ENCODE measurements at regions not wholly inside any gene's neighbourhood (a gene's known extent, or its start where the extent isn't known, plus 50 kb on each side); places are given as distances from the start of the nearest gene placed in this dataset.
"Not testable (repeated sequence)": the region's sequence is repeated elsewhere in the genome, so short reads cannot be mapped to it uniquely, and the experiment has no call there.

DNA sequence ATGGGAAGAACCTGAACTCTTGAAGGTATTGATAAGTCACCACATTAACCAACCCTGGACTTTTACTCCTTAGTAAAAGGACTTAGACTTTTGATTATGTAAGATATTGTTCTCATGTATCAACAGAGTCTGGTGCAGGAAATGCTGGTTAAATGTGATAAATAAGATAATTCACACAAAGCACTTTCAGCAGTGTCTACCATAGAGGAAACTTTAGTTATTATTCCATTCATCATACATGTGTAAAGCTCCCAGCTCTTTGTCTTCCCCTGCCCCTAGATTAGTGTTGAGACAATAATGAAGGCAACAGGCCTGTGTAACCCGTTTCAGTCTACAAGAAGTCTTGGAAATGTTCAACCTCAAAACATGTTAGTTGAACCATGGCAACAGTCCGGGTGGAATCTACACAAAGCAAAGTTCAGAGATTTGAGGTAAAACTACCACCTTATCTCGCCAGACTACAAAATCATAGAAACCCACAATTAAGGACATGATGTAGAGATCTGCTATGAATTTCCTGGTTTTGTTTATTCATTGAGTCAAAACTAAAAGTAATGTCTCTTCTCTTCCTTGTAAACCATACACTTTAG is 109.9 kb upstream of the ADO start:
- H3K27me3 ChIP-seq (ENCODE audit: low read depth), result no peaks in the 10 kb centered on the region
- intact Hi-C loops (cut with micrococcal nuclease), result no loop called here

DNA sequence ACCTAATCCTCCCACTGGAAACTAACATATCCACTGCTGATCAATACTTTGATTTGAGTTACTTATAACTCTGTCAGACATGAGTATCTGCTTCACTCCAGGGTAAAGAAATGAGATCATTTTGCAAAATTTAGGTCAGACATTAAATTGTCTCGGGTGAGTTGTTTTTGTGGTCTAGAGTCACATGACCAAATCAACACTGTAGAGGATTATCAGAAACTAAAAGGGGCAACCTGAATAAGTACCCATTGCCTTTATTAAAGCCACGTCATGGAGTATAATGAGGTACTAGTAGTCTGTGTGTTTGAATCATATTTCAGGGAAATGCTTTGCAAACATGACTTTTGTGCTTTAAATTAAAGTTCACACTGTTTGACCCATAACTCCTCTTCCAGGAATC is 107.7 kb upstream of the ADO start:
- H3K36me3 ChIP-seq, result no peaks in the 10 kb centered on the region
- TF ChIP-seq, protein P1, sequence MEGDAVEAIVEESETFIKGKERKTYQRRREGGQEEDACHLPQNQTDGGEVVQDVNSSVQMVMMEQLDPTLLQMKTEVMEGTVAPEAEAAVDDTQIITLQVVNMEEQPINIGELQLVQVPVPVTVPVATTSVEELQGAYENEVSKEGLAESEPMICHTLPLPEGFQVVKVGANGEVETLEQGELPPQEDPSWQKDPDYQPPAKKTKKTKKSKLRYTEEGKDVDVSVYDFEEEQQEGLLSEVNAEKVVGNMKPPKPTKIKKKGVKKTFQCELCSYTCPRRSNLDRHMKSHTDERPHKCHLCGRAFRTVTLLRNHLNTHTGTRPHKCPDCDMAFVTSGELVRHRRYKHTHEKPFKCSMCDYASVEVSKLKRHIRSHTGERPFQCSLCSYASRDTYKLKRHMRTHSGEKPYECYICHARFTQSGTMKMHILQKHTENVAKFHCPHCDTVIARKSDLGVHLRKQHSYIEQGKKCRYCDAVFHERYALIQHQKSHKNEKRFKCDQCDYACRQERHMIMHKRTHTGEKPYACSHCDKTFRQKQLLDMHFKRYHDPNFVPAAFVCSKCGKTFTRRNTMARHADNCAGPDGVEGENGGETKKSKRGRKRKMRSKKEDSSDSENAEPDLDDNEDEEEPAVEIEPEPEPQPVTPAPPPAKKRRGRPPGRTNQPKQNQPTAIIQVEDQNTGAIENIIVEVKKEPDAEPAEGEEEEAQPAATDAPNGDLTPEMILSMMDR (IDR thresholded peaks at IDR 0.05; ENCODE audit: borderline replicate concordance), result no peak
- H3K27ac ChIP-seq (replicated peaks), result no peak overlapping the region
- no peaks in the 10 kb centered on the region for H3K4me1 ChIP-seq
- peaks cover 28% of the 10 kb centered on the region for H3K9me3 ChIP-seq (replicated peaks)
- no peak for DNase-seq
- no peaks in the 10 kb centered on the region for H3K27me3 ChIP-seq (ENCODE audit: low read depth)
- H3K4me3 ChIP-seq, result no peak overlapping the region
- intact Hi-C loops (cut with micrococcal nuclease), result no loop called here

More for the DNA sequence above, 109.9 kb upstream of the ADO start:
- H3K27ac ChIP-seq (replicated peaks), result no peak overlapping the region
- no peak overlapping the region for H3K4me3 ChIP-seq
- TF ChIP-seq, protein P1 (IDR thresholded peaks at IDR 0.05; ENCODE audit: borderline replicate concordance), result no peak
- DNase-seq, result no peak
- peaks cover 19% of the 10 kb centered on the region for H3K9me3 ChIP-seq (replicated peaks)
- no peaks in the 10 kb centered on the region for H3K36me3 ChIP-seq
- peaks cover 14% of the 10 kb centered on the region for H3K4me1 ChIP-seq

- intact Hi-C loops (cut with micrococcal nuclease), result no loop called here
- TF ChIP-seq, protein P1 (IDR thresholded peaks at IDR 0.05; ENCODE audit: borderline replicate concordance), result no peak
Measured at GRCh38 chr10:62699148-62699547, 105.4 kb upstream of the ADO start.

GRCh38 chr10:62704121-62704520 is 100.4 kb upstream of the ADO start:
- H3K27ac ChIP-seq (replicated peaks); H3K4me1 ChIP-seq; H3K36me3 ChIP-seq; DNase-seq; intact Hi-C loops (cut with micrococcal nuclease); H3K4me3 ChIP-seq: not testable (repeated sequence)
- H3K9me3 ChIP-seq (replicated peaks), result peaks cover 18% of the 10 kb centered on the region
- peaks cover 13% of the 10 kb centered on the region for H3K27me3 ChIP-seq (ENCODE audit: low read depth)

More at GRCh38 chr10:62699148-62699547, 105.4 kb upstream of the ADO start:
- Histone ChIP-seq H3K4me1 (no peaks in the 10 kb centered on the region), H3K4me3 (no peak overlapping the region), H3K9me3 (replicated peaks) (peaks cover 31% of the 10 kb centered on the region), H3K36me3 (no peaks in the 10 kb centered on the region), H3K27me3 (ENCODE audit: low read depth) (no peaks in the 10 kb centered on the region), H3K27ac (replicated peaks) (no peak overlapping the region)
- no peak for DNase-seq

DNA sequence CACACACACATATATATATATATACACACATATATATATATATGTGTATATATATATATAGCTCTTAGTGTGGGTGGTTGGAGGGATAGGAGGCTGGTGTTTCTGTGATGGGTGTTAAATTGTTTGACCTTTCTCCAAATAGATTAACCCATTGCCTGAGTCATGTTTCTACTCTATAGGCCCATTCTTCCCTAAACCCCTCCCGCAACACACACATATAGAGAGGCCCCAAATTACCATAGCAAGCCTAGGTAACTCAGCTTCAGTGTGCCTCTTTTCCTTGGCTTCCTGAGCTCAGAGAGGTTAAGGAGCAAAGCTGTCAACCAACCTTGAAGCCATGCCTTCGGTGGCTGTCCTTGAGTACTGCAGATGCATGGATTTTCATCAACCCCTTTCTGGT is 98.7 kb upstream of the ADO start:
- DNase-seq, result no peak
- TF ChIP-seq, protein P1 (IDR thresholded peaks at IDR 0.05; ENCODE audit: borderline replicate concordance), result no peak
- Histone ChIP-seq H3K4me3 (no peak overlapping the region), H3K36me3 (no peaks in the 10 kb centered on the region), H3K9me3 (replicated peaks) (peaks cover 3% of the 10 kb centered on the region), H3K27ac (replicated peaks) (no peak overlapping the region), H3K27me3 (ENCODE audit: low read depth) (peaks cover 13% of the 10 kb centered on the region), H3K4me1 (no peaks in the 10 kb centered on the region)
- intact Hi-C loops (cut with micrococcal nuclease), result no loop called here

DNA sequence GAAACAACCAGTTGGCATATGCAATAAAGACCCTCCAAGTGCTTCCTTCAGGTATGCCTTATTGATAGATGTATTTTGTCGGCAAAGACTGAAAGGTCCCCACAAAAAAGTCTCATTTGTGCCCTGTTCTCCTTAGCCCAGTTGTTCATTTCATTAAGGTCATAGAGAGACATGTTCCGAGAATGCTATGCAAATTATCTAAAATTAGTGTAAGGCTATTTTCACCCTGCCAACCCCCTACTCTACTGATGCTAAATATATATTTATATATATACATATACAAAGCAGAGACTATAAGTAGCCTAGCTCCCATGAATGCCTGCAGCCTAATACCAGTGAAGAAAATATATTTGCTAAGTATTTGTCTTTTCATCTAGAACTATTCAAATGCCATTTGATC is 96.7 kb upstream of the ADO start:
- Histone ChIP-seq H3K4me1 (no peaks in the 10 kb centered on the region), H3K36me3 (no peaks in the 10 kb centered on the region), H3K4me3 (no peak overlapping the region), H3K27ac (replicated peaks) (no peak overlapping the region), H3K9me3 (replicated peaks) (peaks cover 8% of the 10 kb centered on the region), H3K27me3 (ENCODE audit: low read depth) (peaks cover 13% of the 10 kb centered on the region)
- no peak for DNase-seq
- TF ChIP-seq, protein P1 (IDR thresholded peaks at IDR 0.05; ENCODE audit: borderline replicate concordance), result no peak
- intact Hi-C loops (cut with micrococcal nuclease), result no loop called here

Data from left ventricle myocardium inferior (tissue), 1 donor.